HG03280 (cell line): ENCODE measurements at regions not wholly inside any gene's neighbourhood (a gene's known extent, or its start where the extent isn't known, plus 50 kb on each side); places are given as distances from the start of the nearest gene placed in this dataset.

Source experiments
- ATAC-seq: cut with Tn5 transposase; IDR thresholded peaks from one replicate; pipeline ENCODE4 v1.9.1; 2021; ENCODE audit warnings: mild to moderate bottlenecking, moderate library complexity; ENCODE audit not compliant: unreplicated experiment

DNA sequence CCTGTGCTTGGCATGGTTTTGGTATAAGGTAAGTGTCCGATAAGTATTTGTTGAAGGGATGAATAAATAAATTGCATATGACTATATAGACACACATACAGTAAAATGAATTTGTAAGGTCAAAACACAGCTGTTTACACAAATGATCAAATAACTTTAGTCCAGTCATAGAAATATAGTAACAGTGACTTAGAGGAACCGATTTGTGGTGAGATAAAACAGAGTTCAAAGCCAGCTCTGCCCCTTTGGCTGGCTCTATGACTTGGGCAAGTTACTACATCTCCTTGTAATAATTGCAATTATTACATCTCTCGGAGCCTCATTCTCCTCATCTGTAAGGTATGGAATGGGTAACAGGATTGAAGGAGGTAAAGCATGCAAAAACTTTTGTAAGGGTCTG, 384.0 kb downstream of the PLK2 start:
- no peak for ATAC-seq

DNA sequence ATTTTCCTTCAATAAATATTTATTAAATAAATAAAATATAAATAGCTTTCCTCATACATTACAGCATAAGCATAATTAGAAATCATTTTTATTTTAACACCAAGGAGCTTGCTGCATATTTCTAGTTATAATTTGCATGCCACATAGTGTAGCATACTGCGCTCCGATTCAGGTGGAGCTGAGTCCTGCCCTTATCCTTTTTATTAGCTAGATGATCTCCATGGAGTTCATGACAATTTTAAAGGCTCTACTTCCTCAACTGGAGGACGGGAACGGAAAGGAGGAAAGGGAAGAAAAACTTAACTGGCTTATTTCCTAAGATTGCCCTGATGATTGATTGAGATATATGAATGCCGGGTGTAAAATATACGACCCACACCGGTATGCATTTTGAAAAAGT, 385.2 kb downstream of the PLK2 start:
- ATAC-seq, result no peak

DNA sequence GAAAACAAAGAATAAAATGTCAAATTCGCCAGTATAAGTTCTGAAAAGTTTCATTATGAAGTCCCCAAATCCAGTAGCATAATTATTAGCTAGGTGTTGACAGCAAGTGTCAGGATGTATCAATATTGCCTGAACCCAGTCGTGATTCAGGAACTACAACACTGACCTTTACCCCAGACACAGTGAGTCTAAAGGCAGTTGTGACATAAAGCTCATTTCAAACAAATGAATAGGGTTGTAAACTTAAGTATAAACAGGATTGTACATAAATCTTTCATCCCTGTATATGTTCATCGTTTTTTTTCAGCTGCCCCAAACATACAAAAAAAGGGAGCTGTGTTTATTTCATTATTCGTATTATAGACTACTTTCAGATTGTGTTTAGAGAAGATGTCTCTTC, 385.7 kb downstream of the PLK2 start:
- ATAC-seq, result no peak

DNA sequence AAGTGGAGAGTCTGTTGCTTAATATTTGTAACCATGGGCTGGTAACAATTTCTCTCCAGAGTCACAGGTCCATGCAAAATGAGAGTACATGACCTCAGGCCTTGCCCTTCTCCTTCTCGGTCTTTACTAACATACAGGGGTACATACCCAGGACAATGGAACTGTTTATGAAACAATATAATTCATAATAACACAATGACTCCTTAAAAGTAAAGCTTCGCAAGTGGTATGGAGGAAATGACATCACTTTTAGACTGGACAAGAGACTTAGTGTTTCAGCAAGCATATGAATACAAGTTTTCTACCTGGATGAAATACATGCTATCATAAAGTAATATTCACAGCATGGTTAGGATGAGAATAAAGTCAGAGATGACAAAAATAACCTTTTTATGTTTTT, 386.6 kb downstream of the PLK2 start:
- no peak for ATAC-seq

DNA sequence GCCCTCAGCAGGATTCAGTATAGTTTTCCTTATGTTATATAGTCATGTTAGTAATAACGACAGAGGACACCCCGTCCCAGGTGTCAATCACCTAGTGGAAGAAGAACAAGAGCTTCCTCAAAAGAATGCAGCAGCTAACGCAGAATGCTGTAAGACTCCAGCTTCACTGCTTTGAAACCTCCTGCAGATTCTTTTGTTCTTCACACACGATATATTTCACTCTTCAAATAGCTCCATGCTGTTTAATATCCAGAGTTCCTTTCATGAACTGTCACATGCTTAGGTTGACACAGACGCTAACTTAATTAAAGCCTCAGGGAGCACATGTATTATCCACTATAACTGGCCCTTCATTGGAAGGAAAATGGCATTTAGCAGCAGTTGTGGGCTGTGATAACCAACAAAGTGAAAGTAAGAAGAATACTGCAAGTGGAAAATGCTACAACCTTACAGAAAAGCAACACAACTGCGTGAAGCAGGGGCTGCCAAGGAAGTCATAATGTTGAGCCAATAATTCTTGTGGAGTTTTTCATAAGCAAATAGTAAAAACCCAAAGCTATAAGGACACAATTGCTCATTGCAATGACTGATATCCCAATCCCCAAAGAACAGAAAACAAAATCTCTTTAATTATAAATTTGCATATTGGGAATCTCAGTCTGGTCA, 387.5 kb downstream of the PLK2 start:
- no peak for ATAC-seq

DNA sequence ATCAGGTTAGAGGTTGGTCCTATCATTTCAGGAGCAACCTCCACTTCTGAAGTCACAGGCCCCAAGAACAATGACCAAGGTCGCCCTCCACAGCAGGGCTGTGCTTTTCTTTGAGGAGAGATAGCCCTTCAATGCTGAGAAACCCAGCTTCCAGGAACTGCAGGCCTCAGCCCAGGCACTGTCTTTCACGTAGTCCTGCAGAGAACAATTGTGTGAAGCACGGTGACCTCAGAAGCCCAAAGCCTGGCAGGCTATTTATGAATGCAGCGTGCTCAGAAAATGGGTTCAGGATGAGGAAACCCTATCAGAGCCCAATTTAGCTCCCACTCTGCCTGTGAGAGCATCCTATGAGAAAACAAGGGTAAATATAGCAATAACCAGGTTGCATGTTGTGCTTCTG, 388.3 kb downstream of the PLK2 start:
- no peak for ATAC-seq

DNA sequence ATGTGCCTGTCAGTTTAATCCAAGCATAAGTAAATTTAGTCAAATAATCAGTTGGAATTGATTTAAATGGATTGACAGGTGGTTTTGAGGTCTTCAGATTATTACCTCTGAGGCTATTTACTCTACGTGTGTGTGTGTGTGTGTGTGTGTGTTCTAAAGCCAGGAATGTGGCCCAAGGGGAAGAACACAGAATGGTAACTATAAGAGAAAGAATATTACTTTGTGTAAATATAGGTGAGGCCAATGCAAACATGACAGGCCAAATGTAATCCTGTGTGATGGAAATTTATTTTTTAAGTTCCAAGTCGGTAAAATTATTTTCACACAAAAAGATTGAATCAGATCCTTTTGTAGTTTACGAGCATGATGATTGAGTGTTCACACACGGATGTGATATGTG, 390.0 kb downstream of the PLK2 start:
- ATAC-seq, result no peak

DNA sequence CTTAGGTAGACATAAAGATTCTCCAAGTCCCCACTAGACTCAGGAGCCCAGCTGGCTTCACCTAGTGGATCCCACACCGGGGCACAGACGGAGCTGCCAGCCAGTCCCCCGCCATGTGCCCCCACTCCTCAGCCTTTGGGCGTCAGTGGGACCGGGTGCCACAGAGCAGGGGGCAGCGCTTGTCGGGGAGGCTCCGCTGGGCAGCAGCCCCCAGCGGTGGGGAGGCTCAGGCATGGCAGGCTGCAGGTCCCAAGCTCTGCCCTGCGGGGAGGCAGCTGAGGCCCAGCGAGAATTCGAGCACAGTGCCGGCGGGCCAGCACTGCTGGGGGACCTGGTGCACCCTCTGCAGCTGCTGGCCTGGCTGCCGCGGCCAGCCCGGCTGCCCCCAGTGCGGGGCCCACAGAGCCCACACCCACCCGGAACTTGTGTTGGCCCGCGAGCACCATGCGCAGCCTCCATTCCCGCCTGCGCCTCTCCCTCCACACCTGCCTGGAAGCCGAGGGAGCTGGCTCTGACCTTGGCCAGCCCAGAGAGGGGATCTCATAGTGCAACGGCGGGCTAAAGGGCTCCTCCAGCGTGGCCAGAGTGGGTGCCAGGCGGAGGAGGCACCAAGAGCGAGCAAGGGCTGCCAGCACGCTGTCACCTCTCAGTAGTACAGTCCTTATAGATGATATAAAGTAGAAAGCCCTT, 390.7 kb downstream of the PLK2 start:
- no peak for ATAC-seq

DNA sequence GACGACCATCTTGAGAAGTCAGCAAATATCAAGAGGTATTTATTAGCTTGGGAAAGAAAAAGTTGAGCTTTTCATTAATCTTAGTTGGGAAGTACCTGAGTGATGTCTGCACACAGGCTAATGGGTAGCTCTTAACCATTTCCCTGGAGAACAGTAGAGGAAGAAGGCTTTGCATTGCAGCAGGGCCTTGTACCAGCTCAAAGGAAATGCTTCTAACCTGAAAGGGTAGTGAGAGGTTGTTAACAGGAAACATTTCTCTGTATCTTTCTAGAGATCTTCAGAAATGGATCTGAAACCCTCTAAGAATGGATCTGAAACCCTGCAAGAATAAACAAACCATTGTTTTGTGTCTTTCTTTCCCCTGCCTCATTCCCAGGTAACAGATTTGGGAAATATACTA, 393.3 kb downstream of the PLK2 start:
- ATAC-seq, result no peak

DNA sequence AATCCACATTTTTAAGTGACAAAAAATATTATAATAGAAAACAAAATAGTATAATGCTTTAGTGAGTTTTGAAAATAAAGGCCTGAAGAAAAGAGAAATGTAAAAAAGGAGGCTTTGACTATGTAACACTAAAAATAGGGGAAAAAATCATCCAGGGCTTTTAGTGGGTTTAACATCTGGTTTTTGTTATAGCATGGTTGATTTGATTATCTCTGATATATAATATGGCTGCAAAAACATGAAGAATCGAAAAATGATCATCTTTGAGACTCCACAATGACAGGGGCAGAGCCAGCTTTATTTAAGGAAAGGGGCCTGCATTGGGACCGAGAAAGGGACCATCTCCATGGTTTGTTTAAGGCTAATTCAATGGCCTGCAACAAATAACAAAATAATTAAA, 393.8 kb downstream of the PLK2 start:
- ATAC-seq, result no peak

DNA sequence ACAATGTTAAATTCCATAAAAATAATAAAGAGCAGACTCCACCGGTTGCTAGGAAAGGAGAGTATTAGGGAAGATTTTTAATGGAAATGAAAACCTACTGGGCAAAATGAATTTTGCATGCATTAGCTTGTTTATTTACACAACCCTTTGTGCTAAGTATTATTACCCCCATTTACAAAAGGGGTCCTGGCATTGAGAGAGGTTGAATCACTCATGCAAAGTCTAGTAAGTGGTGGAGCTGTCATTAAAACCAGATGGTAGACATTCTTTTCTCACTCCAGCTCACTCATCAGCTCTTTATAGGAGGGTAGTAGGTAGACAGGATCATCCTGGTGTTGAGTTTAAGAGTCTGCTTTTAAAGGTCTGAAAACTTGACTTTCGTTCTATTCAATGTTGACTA, 395.1 kb downstream of the PLK2 start:
- no peak for ATAC-seq

DNA sequence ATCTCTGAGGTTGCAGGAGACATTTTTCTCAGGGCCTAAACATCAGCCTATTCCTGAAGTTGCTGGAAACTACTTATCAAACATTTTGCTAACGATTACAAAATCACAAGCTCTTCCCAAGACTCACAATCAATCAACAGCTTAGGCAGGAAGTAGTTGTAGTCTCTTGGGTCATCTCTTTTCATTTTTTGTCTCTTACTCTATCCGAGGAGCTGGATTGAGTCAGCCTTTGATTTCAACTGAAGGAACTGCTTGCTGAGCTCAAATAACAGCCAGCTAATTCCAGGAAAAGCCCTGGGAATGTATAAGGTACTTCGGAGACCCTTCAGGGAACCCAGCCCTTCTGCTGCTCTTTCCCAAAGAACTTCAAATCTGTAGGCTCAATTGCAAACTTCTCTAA, 398.9 kb downstream of the PLK2 start:
- ATAC-seq, result no peak

DNA sequence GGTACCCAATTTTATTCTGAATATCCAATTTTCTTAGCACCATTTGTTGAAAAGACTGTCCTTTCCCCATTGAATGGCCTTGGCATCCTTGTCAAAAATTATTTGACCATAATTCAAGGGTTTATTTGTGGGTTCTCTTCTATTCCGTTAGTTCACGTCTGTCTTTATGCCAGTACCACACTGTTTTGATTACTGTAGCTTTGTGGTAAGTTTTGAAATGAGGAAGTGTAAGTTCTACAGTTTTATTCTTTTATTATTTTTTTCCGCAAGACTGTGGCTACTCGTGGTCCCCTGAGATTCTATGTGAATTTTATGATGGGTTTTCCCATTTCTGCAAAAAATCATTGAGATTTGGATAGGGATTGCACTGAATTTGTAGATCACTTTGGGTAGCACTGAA, 402.6 kb downstream of the PLK2 start:
- no peak for ATAC-seq

DNA sequence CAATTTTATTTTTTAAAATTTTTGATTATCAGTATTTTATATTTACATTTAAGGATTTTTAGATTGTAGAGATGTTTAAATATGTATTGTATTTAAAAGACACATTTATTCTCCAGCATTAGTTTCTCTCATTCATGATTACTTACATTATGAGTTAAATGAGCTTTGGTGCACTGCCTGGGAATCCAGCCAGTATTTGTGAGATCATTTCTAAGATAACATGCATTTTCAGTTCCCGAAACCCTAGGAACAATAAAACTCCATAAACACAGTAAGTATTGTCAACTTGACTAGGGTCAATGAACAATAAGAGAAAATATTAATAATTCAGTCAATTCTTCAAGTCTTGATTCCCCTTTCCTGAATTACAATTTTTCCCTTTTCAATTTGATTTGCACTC, 403.3 kb downstream of the PLK2 start:
- no peak for ATAC-seq

DNA sequence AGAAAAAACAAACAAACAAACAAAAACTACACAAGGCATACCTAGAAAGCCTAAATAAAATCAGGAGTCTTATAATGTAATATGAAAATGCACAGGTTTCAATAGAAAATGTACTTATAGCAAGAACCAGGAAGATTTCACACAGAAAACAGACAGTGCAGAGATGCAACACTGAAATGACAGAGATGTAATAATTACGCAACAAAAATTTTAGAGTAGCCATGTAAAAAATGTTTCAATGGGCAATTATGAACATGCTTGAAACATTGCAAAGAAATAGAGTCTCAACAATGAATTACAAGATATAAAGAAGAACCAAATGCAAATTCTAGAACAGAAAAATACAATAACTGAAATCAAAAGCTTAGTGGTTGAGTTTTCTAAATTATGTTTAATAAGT, 405.9 kb downstream of the PLK2 start:
- ATAC-seq, result no peak

DNA sequence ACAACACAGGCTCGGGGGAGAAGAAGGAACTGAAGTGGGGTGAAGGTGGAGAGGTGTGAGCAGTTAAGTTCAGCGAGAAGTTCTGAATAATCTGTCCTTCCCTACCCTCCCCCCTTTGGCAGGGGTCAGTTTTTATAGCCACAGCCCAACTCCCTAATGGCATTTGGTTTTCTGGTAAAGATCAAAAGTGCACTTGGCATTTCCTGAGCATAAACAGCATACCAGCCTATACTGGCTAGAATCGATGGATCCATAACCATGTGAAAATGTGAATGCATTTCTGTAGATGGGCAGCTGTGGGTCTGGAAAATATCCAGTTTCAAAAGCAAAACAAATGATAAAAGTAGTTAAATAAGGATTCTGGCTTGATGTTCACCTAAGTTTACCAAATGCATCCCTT, 410.9 kb downstream of the PLK2 start:
- no peak for ATAC-seq

DNA sequence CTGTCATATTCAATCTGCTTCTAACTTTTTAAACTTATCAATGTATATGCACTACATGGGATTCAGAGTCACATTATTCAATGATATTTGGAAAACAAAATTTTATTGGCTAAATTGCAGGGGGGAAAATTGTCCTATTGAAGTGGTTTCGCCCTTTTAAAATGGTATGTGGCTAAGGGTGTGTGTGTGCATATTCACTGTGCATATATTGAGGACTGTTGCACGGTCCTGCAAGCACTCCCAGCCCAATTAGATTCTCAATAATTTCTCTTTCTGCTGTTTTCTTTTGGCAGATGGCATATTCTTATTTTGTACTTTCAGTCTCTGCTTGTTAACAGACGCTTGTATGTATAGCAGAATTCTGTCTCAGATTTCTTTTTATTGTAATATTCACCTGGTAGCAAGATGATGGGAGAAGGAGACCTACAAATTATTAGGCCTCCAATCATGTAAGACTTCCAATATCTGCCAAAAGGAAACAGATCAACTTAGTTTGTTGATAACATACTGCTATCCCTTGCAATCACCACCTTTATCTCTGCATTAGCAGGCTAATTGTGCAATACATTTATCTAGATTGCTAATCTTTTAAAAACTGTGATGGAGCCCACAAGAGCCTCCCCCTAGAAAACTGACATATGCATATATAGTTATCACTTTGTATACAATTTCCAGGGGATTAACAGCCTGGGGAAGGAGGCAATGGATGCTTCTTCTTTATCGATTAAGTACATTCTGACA, 411.5 kb downstream of the PLK2 start:
- no peak for ATAC-seq

DNA sequence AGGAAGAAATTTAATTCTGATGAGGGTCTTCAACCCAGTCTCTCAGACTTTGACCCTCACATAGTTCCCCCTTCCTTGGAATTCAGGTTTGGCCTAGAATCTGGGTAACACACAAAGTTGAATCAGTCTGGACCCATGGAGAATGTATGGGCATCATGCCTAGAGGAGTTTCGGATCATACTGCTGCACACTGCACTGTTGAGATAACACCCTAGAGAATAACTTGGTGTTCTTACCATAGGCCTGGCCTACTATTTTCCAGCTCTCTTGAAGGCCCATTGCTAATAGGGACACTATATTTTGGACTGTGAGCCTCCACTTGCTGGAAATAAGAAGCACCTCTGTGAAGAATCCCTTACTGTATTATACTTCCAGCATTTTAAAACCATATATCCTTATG, 413.5 kb downstream of the PLK2 start:
- ATAC-seq, result no peak

DNA sequence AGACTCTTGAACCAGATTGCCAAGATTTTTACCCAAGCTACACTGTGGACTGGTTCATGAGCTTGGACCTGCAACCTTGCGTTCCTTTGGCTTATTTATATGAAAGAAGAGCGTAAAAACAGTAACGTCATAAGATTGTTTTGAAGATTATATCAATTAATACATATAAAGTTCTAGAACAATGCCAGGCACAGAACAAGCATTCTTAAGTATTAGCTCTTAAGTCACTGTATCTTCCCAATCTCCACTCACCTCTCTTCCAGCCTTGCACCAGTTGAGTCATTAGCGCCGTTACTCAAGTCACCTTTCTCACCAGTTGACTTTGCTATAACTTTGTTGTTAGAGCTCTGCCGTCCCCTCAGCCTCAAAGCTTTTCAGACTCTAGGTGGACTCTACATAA, 415.7 kb downstream of the PLK2 start:
- ATAC-seq, result no peak

DNA sequence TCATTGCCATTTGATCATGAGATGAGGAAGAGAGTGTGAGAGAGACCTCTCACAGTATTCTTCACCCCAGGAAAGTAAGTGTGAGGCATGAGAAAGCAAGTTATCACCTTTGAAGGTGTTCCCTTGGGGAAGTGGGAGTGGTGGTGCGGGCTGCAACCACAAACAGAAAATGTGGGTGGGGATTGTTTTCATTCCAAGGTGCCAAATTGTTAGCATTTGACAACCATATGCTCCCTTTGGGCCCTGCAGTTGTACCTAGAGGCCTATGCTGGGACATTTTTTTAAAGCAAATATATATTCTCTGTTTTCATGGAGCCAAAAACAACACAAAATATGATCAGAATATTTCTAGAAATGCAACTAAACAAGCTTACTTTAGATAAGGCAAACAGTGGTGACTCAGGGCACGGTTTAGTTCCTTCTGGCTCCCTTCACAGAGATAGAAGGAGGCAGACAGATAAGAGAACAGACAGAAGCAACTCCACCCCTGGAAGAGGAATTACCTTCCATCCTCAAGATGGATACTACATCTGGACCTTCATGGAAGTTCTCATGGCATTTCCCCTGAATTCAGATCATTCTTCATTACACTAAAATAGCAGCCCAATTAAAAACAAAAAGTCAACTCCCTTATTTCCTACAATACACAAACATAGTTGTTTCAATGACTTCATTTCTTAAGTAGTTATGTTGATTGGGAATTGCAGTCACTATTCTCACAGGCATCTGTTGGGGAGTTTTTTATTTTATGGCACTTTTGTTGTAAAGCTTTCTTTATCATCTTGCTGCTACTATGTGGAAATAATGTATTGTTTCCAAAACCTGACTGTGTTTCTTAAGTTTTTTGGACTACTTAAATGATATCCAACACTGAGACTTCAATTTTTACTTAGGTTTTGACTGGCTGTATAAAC, 416.6 kb downstream of the PLK2 start:
- no peak for ATAC-seq

DNA sequence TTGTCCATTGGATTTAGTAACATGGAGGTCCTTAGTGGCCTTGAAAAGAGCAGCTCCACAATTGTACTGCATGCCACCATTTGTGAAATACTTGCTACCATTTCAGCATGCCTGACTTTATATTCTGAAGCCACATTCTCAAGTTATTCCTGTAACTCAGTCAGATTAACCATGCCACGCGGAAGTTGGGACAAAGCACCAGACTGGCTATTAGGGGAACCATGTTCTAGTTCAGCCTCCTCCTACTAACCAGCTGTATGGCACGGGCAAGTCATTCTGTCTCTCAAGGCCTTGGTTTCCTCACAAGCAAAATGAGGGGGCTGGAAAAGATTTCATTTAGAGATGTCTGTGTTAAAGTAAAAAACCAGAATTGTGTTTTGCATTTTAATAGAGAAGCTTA, 418.0 kb downstream of the PLK2 start:
- ATAC-seq, result no peak
